Neural crest cell (in vitro differentiated cells): ENCODE measurements at regions not wholly inside any gene's neighbourhood (a gene's known extent, or its start where the extent isn't known, plus 50 kb on each side); places are given as distances from the start of the nearest gene placed in this dataset.

Source experiments
- DNase-seq: peaks from one replicate; pipeline ENCODE4 v3.0.0; 2021; ENCODE audit warnings: low read depth, mixed read lengths, low spot score
- H3K27ac Mint-ChIP-seq: one replicate; pipeline ENCODE4 v1.8.0; 2021; ENCODE audit warnings: mild to moderate bottlenecking, mixed read lengths; ENCODE audit not compliant: unreplicated experiment
- H3K27me3 Mint-ChIP-seq: 2 replicates; pipeline ENCODE4 v1.8.0; 2021; ENCODE audit warnings: low read depth, mild to moderate bottlenecking, mixed read lengths
- H3K36me3 Mint-ChIP-seq: 2 replicates; pipeline ENCODE4 v1.8.0; 2021; ENCODE audit warnings: low read depth, mild to moderate bottlenecking, mixed read lengths
- H3K4me1 Mint-ChIP-seq: 2 replicates; pipeline ENCODE4 v1.8.0; 2021; ENCODE audit warnings: mixed read lengths
- H3K4me3 Mint-ChIP-seq: one replicate; pipeline ENCODE4 v1.8.0; 2021; ENCODE audit warnings: mild to moderate bottlenecking, mixed read lengths
- H3K9me3 Mint-ChIP-seq: 2 replicates; pipeline ENCODE4 v1.8.0; 2021; ENCODE audit warnings: mixed read lengths
- TF ChIP-seq, protein P1 (sequence below): fragments of 200-600 bp; sonication (generic); conservative IDR thresholded peaks from 2 replicates; pipeline ENCODE4 v1.5.0; 2021; ENCODE audit warnings: antibody characterized with exemption, mild to moderate bottlenecking

- TF ChIP-seq, protein P1, sequence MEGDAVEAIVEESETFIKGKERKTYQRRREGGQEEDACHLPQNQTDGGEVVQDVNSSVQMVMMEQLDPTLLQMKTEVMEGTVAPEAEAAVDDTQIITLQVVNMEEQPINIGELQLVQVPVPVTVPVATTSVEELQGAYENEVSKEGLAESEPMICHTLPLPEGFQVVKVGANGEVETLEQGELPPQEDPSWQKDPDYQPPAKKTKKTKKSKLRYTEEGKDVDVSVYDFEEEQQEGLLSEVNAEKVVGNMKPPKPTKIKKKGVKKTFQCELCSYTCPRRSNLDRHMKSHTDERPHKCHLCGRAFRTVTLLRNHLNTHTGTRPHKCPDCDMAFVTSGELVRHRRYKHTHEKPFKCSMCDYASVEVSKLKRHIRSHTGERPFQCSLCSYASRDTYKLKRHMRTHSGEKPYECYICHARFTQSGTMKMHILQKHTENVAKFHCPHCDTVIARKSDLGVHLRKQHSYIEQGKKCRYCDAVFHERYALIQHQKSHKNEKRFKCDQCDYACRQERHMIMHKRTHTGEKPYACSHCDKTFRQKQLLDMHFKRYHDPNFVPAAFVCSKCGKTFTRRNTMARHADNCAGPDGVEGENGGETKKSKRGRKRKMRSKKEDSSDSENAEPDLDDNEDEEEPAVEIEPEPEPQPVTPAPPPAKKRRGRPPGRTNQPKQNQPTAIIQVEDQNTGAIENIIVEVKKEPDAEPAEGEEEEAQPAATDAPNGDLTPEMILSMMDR: no peak
- Mint-ChIP-seq H3K4me1 (peaks cover 8% of the 10 kb centered on the region), H3K27me3 (no peaks in the 10 kb centered on the region), H3K36me3 (no peaks in the 10 kb centered on the region), H3K9me3 (peaks cover 2% of the 10 kb centered on the region), H3K4me3 (no peak overlapping the region), H3K27ac (no peak overlapping the region)
- no peak for DNase-seq
Measured at GRCh38 chr1:163933437-163933836, 611.7 kb downstream of the NUF2 start.

GRCh38 chr1:163935738-163936374 is 614.1 kb downstream of the NUF2 start:
- no peak overlapping the region for H3K27ac Mint-ChIP-seq
- no peaks in the 10 kb centered on the region for H3K27me3 Mint-ChIP-seq
- H3K4me1 Mint-ChIP-seq: no peaks in the 10 kb centered on the region
- H3K4me3 Mint-ChIP-seq: no peak overlapping the region
- no peak for DNase-seq
- H3K36me3 Mint-ChIP-seq: no peaks in the 10 kb centered on the region
- TF ChIP-seq, protein P1: no peak
- peaks cover 2% of the 10 kb centered on the region for H3K9me3 Mint-ChIP-seq

GRCh38 chr1:163959622-163960021 is 599.4 kb upstream of the PBX1 start:
- H3K36me3 Mint-ChIP-seq: peaks cover 5% of the 10 kb centered on the region
- H3K4me1 Mint-ChIP-seq: no peaks in the 10 kb centered on the region
- H3K4me3 Mint-ChIP-seq: no peak overlapping the region
- H3K9me3 Mint-ChIP-seq: peaks cover 6% of the 10 kb centered on the region
- TF ChIP-seq, protein P1: no peak
- no peak overlapping the region for H3K27ac Mint-ChIP-seq
- H3K27me3 Mint-ChIP-seq: no peaks in the 10 kb centered on the region
- DNase-seq: no peak

GRCh38 chr1:163970151-163970550 is 588.8 kb upstream of the PBX1 start:
- DNase-seq: no peak
- Mint-ChIP-seq H3K4me1 (peaks cover 13% of the 10 kb centered on the region), H3K9me3 (peaks cover 10% of the 10 kb centered on the region), H3K27me3 (no peaks in the 10 kb centered on the region), H3K36me3 (no peaks in the 10 kb centered on the region), H3K27ac (no peak overlapping the region), H3K4me3 (no peak overlapping the region)
- TF ChIP-seq, protein P1: no peak

DNA sequence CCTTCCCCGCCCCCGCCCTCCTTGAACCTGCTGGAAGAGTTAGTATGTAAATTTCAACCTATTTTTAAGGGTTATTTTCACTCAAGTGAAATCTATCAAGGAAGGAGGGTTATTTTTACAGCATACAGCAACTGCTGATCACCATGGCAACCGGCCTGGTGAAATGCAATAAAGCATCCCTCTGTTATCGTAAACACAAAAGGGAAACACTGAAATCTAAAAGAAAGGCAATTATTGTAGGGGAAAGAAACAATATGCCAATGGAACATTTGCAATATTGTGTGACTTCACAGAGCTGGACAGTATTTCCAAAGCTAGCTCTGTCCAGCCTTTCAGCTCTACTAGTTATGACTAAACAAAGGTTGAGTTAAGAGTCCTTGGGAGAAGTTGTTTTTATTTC is 588.3 kb upstream of the PBX1 start:
- DNase-seq: no peak
- TF ChIP-seq, protein P1: no peak
- H3K9me3 Mint-ChIP-seq: peaks cover 8% of the 10 kb centered on the region
- no peaks in the 10 kb centered on the region for H3K27me3 Mint-ChIP-seq
- no peak overlapping the region for H3K27ac Mint-ChIP-seq
- H3K4me1 Mint-ChIP-seq: peaks cover 13% of the 10 kb centered on the region
- no peak overlapping the region for H3K4me3 Mint-ChIP-seq
- H3K36me3 Mint-ChIP-seq: no peaks in the 10 kb centered on the region
